K562 (cell line): ENCODE measurements at regions not wholly inside any gene's neighbourhood (a gene's known extent, or its start where the extent isn't known, plus 50 kb on each side); places are given as distances from the start of the nearest gene placed in this dataset.
A peak's percentile ranks its signal among the peaks of the same experiment; 100 is the strongest.

ENCODE experiments used
- CBX2 ChIP-seq: fragments of 200-600 bp; sonication (generic); IDR thresholded peaks from one replicate; pipeline ENCODE4 v1.6.1; 2012; ENCODE audit warnings: mild to moderate bottlenecking, low read length, inconsistent platforms; ENCODE audit not compliant: insufficient read depth, poor library complexity, severe bottlenecking
- CEBPG ChIP-seq, 3 experiments: fragments of 200-800 bp in 1 of 3; sonication (Bioruptor generic) in 1 of 3; sonication (generic) in 1 of 3; formaldehyde crosslinking in 1 of 3; IDR thresholded peaks in 2 of 3; conservative IDR thresholded peaks in 1 of 3; 2 replicates each; pipeline versions ENCODE4 v1.6.1 to v1.8.0; 2016 to 2022; ENCODE audit warnings: missing compliant biosample characterization in 2 of 3, missing genetic modification characterization in 2 of 3, mild to moderate bottlenecking in 1 of 3, missing genetic modification reagents in 1 of 3
- JUND ChIP-seq, 2 experiments: IDR thresholded peaks; 2 replicates in 1 of 2; 3 replicates in 1 of 2; pipeline ENCODE4 v1.6.1; 2011; ENCODE audit warnings: borderline replicate concordance in 2 of 2, low read depth in 2 of 2, low read length in 2 of 2, improper control_type of control experiment in 1 of 2, missing biosample characterization in 1 of 2, missing genetic modification characterization in 1 of 2, missing genetic modification reagents in 1 of 2
- MGA ChIP-seq: fragments of 450-650 bp; IDR thresholded peaks from 2 replicates; pipeline ENCODE4 v1.6.1; 2016; ENCODE audit warnings: mild to moderate bottlenecking, moderate library complexity
- PKNOX1 ChIP-seq: fragments of 450-650 bp; IDR thresholded peaks from 2 replicates; pipeline ENCODE4 v1.6.1; 2016
- SMARCA4 ChIP-seq: fragments of 450-650 bp; IDR thresholded peaks from 2 replicates; pipeline ENCODE4 v1.6.1; 2016
- TCF3 ChIP-seq: sonication (generic); formaldehyde crosslinking; IDR thresholded peaks from 2 replicates; pipeline ENCODE4 v1.4.0; 2020; ENCODE audit warnings: mild to moderate bottlenecking, missing genetic modification reagents
- U2AF2 ChIP-seq: fragments of 200-400 bp; formaldehyde crosslinking; optimal IDR thresholded peaks from 2 replicates; pipeline ENCODE3; 2017; ENCODE audit warnings: low read depth, mild to moderate bottlenecking, low read length

- peak; percentile 75 for TF ChIP-seq MGA
- no peak for TF ChIP-seq U2AF2
- TF ChIP-seq PKNOX1: peak; percentile 99
- TF ChIP-seq CEBPG (CRISPR knock-in tag; IDR thresholded peaks at IDR 0.05): peak; percentile 93
- TF ChIP-seq CEBPG (tag; conservative IDR thresholded peaks at IDR 0.05 in 1 of 2, IDR thresholded peaks at IDR 0.05 in 1 of 2): peak; percentile 82 to 83
- TF ChIP-seq SMARCA4: peak; percentile 47; the same call in 1 of the 2 replicates
- TF ChIP-seq JUND (IDR thresholded peaks at IDR 0.05; ENCODE audit: borderline replicate concordance, low read depth, low read length): peak; percentile 94
- peak; percentile 97 for TF ChIP-seq JUND (tag; IDR thresholded peaks at IDR 0.05; ENCODE audit: borderline replicate concordance, low read depth, low read length)
- 0 out of 2 replicates have a peak, but pooled peaks have one; percentile 26 for TF ChIP-seq TCF3
- TF ChIP-seq CBX2: no peak
These were observed 50.0 kb upstream of the SLC19A1 start (continued) for GRCh38 chr21:45592208-45592619.
